NCI-H345 treated with DMSO at 0.1 percent for 48 hours (cell line): ENCODE measurements at regions not wholly inside any gene's neighbourhood (a gene's known extent, or its start where the extent isn't known, plus 50 kb on each side); places are given as distances from the start of the nearest gene placed in this dataset.

Experiments used
- DNase-seq: peaks from one replicate; lab custom pipeline; 2025; ENCODE audit not compliant: unreplicated experiment; lab: John Stamatoyannopoulos, UW

- no peak for DNase-seq
Observed at GRCh38 chr6:115721564-115721963, 339.1 kb downstream of the FRK start.

- DNase-seq: no peak
Observed at GRCh38 chr6:115720900-115721299, 339.8 kb downstream of the FRK start.

GRCh38 chr6:115717472-115717871, 343.2 kb downstream of the FRK start:
- no peak for DNase-seq

DNA sequence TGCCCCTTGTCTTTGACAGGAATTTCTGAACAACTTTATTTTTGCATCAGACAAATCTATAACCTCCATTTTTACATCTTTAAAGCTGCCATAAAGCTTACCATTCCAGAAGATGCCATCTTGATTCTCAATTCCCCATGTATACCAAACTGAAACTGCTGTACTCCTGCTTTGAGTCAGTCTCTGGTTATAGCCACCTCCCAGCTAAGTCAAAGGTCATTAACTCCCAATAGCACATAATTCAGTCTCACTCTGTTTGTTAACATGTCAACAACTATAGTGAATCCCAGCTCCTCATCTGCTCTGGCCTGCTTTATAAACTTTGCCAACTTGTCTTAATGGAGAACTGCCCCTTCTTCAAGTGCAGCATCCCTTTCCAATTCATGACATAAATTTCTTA, 343.6 kb downstream of the FRK start:
- no peak for DNase-seq

DNA sequence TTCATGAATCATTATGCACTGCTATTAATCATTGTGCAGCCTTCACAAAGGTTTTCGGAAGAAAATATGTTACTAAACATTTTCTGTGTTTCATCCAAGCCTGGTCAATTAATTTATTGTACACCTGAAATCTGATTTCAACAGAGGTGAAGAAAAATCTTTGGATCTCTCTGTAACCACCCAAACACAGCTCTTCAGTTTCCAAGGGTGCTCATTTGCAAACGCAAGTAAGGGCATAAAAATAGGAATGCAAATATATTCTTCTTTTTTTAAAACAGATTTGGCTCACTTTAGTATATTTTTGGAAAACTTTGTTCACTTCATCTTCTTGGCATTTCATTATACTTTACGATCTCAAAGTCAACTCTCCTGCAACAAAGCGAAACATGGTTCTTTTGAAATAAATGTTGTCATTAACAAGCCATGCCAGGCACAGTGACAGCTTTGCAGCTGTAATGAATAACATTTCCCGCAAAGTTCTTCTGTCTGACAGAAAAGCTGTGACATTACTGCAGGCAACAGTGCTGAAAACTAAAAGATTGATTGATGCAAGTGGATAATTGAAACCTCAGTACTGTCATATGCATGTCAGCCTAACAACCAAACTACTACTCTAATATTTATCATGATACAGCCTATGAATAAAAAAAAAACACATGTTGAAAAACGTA, 348.3 kb downstream of the FRK start:
- no peak for DNase-seq

DNA sequence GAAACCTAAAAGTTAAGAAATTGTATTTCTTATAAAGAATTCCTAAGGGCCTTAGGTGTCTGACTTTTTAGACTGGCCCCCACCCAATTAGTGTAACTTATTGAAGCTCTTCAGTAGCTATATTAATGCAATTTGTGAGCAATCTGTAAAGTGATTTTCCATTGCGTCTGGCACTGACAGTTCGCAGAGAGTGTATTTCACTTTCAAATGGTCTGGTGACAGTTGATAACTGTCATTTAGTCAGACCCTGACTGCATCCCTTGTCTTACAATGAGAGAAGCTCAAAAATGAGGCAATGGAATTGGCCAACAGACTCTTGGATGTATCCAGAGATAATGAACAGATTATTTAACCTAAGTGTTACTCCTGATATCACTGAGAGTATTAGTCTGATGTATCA, 351.8 kb downstream of the FRK start:
- no peak for DNase-seq

DNA sequence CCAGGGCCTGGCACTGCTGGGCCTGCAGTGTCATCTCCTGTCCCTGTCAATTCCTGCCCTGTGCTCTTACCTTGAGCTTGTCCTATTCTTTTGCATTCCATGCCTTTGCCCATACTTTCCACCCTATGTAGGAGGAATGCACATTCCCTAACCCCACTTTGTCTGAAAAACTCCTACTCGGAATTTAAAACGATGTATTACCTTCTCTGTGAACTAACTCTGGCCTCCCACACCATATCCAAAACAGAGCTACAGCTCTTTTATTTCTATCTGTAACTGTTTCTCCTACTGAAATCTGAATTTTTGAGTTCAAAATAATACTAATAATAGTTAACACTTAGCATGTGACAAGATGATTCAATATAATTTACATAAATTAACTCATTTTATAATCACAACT, 353.7 kb downstream of the FRK start:
- no peak for DNase-seq

DNA sequence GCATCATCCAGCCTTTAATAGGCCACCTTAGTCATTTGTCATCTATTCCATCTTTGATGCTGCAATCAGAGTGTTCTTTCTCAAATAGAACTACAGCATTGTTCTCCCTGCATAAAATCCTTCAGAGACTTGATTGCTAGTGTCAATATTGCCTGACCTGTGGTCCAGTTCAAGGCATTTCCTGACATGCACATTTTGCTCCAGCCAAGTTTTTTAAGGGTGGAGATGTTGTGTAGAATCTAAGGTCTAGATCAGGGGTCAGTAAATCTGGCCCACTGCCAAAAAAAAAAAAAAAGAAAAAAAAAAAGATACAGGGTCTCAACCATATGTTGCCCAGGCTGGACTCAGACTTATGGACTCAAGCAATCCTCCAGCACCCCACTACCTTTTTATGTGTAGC, 354.4 kb downstream of the FRK start:
- no peak for DNase-seq

GRCh38 chr6:115704028-115704427, 356.7 kb downstream of the FRK start:
- DNase-seq: no peak

- no peak for DNase-seq
Observed at GRCh38 chr6:115691433-115691832, 369.3 kb downstream of the FRK start.

DNA sequence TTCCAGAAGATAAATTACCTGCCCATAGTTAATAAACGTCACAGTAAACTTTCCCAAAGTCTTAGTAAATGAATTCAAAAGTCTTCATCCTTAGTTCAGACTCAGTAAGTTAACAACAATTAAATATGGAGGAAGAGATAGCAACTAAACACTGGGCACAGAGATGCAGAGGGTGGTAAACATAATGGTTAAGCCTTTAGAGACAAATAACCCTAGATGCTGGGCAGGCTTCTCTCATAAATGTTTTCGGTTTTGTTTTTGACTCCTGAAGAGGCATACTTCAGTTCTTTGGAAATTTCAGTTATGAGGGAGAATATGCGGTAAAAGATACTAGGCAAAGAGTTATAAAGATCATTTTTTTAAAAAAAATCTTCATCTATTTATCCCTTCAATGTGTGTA, 369.8 kb downstream of the FRK start:
- no peak for DNase-seq

- DNase-seq: no peak
Observed at GRCh38 chr6:115681978-115682775, 378.5 kb downstream of the FRK start.

- DNase-seq: no peak
Observed at GRCh38 chr6:115680621-115681020, 380.1 kb downstream of the FRK start.

DNA sequence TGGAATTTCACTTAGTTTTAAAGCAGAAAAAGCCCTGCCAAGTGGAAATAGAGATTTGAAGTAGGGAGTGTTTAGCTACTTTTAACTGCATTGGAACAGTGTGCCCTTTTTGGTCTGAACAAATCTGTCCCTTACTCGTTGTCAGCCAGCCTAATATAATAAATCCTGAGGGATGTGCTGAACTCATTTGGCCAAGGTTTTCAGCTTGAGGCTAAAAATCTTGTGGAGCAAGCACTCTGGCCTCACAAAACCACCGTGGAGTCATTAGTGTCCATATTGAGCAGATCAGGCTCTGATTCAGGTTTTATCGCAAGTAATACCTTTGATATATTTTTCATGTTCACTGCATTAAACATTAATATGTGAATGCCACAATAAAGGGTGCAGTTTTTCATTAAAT, 383.5 kb downstream of the FRK start:
- DNase-seq: no peak

DNA sequence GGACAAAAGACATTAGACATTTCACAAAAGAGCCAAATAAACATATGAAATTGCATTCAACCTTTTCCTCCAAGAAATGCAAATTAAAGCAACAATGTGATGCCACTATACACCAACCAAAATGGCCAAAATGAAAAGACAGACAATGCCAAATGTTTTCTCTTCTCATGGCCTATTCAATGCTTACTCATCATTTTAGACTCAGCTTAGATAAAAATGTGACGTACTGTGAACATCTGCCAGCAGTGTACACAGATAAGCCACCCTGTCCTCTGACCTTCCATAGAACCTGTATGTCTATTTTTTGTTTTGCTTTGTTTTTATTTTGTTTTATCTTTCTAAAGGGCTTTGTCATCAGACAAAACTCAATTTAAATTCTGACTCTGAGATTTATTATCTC, 385.2 kb downstream of the FRK start:
- DNase-seq: no peak

DNA sequence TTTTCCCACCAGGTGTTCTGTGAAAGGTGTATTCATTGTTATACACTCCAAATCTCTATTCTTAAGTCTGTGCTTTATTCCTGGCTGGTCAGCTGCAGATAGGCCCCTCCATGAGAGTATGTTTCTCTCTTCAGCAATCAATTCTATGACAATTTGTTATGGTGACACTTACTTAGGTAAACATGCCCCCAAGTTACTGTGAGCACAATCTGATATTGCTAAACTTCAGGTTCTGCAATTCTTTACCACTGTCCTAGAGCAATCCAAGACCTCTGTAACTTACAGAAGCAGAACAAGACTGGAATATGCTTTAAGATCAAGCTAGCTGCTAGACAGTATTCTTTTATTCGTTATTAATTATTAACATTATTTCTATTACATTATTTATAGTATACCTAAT, 391.9 kb downstream of the FRK start:
- DNase-seq: no peak

GRCh38 chr6:115668211-115668610, 392.5 kb downstream of the FRK start:
- no peak for DNase-seq

DNA sequence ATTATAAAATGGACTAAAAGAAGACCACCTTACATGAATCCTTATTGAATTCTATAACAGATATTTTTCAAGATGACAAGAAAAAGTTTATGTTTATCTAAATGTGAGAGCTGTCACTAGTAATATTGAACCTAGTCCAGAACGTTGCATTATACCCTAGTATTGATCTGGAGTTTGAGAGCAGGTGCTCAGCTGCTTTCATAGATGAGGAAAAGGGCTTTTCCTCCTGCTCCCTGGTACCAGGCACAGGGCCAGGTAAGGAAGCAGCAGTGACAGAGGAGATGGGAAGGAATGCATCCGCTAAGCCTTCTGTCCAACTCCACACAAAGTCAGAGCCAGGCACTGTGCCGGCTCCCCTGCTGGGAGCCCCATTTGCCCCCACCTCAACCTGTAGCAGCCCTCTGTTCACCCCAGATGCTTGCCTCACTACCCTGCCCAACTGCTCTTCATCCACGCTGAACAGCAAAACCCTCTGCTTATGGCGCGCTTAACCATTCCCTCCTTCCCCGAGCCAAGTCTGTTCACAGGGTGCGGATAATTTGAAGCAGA, 393.1 kb downstream of the FRK start:
- DNase-seq: no peak

DNA sequence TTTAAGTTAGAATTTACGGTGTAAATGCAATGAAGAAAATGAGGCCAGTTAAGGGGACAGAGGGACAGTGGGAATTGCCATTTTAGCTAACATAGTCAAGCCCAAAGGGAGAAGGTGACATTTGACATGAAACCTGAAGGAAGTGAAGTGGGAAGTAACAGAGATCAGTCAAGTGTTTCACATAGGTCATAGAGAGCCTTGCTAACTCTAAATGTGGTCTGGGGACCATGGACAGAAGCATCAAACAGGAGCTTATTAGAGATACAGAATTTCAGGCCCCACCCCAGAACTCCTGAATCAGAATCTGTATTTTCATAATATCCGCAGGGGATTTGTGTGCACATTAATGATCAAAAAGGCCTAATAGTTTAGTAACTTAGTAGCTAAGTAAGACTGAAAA, 393.7 kb downstream of the FRK start:
- DNase-seq: no peak

DNA sequence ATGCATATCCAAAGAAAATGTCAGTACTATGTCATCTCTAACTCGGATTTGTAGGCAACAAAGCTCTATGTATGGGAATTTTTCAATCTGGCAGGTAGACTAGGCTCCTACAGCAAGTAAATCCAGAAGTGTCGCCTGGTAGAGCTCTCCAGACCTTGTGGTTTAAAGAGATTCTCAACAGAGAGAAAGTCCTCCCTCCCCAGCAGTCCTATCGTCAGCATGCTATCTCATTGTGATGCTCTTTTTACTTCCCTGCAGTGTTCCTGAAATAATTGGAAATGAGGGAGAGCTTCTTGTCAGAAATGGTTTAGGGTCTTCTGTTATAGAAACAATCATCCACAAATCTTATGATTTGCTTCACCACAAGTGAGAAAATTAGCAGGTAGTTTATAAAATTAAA, 395.4 kb downstream of the FRK start:
- DNase-seq: no peak

- no peak for DNase-seq
Observed at GRCh38 chr6:115663681-115664080, 397.0 kb downstream of the FRK start.

DNA sequence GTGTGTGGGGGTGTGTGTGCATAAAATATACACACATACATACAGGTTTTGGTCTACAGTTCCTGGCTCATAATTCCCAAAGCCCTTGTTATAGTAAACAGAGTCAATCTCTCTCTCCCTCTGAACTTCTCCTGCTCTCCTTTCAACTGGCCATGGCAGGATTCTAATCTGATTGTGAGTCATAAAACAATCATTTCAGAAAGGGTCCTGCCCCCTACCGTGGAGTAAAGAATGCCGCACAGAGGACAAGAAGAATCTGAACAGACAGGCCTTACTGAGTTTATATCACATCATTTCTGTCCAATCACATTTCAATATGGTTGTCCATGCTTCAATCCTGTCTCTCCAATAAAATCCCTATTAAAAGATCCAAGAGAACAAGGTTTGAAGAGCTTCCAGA, 416.9 kb downstream of the FRK start:
- DNase-seq: no peak

DNA sequence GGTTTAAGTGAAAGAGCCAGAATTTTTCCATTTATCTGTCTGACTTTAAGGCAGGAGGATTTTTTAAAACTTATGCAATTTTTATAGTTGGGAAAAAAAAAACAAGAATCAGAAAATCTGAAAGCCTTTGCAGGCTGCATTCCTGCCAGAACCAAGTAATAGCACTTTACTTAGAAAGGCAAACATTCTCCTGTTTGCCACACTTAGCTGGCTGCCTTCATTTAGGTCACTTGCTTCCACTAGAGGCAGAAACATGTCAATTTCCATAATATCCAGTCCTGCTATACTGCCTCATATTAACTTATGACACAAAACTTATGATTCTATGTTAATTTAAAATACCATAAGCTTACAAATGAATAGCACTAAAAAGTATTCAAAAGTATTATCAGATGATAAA, 425.8 kb downstream of the FRK start:
- DNase-seq: no peak
